ENCODE measurements at regions not wholly inside any gene's neighbourhood (a gene's known extent, or its start where the extent isn't known, plus 50 kb on each side); places are given as distances from the start of the nearest gene placed in this dataset.

DNA sequence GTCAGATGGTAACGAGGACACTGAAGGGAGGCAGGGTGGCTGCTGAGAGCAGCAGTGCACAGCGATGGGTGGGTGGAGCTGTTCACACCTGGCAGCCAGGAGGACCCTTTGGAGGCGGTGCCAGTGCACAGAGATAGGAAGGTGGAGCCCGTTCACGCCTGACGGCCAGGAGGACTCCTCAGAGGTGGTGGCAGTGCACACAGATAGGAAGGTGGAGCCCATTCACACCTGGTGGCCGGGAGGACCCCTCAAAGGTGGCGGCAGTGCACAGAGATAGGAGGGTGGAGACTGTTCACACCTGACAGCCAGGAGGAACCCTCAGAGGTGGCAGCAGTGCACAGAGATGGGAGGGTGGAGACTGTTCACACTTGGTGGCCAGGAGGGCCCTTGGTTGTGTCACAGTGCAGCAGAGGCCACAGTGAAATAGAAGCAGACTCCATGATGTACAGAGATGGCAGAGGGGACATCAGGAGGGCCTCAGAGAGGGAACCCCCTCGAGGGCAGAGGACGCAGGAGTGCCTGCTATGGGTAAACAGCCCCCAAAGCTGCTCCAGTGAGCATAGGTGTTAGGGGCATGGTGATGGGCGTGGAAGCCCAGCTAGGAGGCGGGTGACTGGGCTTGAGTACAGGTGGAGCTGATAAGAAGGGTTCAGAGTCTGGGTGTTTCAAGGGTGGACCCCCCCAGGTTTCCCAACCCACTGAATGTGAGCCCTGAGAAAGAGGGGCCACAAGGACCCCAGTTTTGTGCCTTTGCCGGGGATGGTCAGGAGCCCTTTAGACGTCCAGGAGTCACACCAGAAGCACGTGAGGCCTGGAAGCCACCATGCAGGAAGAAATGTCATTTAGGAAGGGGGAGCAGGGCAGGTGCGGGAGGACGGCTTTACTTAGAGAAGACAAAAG, 566.7 kb downstream of the BRD1 start:
- TF ChIP-seq CTCF (IDR thresholded peaks at IDR 0.05; ENCODE audit: borderline replicate concordance, insufficient read depth, low read depth, low read length): no peak
- H3K4me3 ChIP-seq (ENCODE audit: low read depth, low read length): no peak overlapping the region

DNA sequence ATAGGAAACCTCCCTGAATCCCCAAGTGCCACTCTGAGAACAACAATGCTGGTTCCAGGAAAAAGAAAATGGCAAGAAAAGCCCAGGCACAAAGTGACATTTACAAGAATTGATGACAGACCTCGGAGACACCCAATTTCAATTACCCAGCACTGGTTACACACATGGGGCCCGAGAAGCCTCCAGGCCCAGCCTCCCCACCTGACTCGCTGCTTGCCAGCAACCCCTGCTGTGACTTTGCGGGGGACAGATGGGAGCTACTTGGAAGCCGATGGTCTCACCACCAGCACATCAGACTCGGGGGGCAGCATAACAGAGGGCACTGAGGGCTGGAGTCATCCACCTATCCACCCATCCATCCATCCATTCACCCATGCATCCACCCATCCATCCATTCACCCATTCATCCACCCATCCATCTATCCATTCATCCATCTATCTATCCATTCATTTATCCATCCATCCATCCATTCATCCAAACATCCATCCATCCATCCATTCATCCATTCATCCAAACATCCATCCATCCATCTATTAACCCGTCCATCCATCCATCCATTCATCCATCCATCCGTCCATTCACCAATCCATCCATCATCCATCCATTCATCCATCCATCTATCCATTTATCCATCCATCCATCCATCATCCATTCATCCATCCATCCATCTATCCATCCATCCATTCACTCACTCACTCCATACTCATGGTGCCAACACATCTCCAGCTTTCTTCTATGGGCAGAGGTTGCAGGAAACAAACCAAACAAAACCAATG, 567.6 kb downstream of the BRD1 start:
- TF ChIP-seq CTCF (IDR thresholded peaks at IDR 0.05; ENCODE audit: borderline replicate concordance, insufficient read depth, low read depth, low read length): no peak
- H3K4me3 ChIP-seq (ENCODE audit: low read depth, low read length): no peak overlapping the region

DNA sequence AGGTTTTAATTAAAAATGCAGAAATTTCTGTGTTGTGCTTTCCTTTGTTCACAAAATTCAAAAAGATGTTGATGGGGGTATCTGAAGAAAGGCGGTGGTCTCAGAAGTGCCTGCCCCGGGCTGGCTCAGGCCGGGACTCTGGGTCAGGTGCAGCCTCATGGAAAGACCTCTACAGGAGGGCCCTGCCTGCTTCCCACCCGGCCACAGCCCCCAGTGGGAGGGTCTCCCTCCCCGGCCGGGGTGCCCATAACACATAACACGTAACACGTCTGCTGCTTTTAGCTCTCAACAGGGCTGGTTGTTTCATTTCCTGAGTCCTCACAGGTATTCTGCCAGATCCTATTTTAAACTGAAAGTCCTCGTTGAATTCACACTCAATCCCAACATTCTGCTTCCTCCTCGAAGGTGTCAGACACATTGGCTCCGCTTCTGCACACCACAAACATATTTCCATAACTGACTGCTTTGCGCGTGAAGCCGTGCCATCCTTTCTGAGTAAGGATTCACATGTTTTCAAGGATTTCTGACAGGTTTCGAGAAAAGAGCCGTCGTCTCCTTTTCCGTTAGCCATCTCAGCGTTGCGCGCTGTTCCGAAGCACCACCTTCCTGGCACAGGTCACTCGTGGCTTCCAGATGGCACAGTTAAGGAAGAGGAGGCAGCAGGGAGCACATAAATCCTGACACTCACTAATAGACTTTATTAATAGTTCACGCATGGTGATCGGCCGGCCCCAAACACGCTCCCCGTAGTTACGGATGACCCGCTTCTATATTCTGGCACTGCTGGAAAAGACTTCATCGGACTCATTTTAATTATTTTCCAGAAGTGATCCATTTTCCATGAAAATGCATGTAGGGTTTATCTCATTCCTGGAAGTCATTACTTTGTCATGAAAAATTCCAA, 569.3 kb downstream of the BRD1 start:
- TF ChIP-seq CTCF (IDR thresholded peaks at IDR 0.05; ENCODE audit: borderline replicate concordance, insufficient read depth, low read depth, low read length): no peak
- H3K4me3 ChIP-seq (ENCODE audit: low read depth, low read length): no peak overlapping the region

DNA sequence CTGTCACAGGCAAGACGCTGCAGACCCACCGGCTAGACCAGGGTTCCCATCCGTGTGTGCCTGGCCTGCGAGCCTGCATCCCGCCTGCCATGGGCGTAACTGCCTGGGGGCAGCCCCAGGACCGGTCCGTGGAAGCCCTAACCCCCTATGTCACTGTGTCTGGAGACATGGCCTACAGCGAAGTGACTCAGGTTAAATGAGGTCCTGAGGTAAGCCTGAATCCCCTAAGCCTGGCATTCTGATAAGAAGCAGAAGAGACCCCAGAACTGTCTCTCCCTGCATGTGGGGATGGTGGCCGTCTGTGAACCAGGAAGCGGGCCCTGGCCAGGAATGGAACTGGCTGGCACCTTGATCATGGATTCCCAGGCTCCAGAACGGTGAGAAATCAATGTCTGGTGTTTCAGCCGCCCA, 570.1 kb downstream of the BRD1 start:
- no peak overlapping the region for H3K4me3 ChIP-seq (ENCODE audit: low read depth, low read length)
- TF ChIP-seq CTCF (IDR thresholded peaks at IDR 0.05; ENCODE audit: borderline replicate concordance, insufficient read depth, low read depth, low read length): no peak

GRCh38 chr22:49255741-49256318, 571.8 kb downstream of the BRD1 start:
- no peak for TF ChIP-seq CTCF (IDR thresholded peaks at IDR 0.05; ENCODE audit: borderline replicate concordance, insufficient read depth, low read depth, low read length)
- H3K4me3 ChIP-seq (ENCODE audit: low read depth, low read length): no peak overlapping the region

GRCh38 chr22:49255154-49255553, 572.5 kb downstream of the BRD1 start:
- TF ChIP-seq CTCF (IDR thresholded peaks at IDR 0.05; ENCODE audit: borderline replicate concordance, insufficient read depth, low read depth, low read length): no peak
- H3K4me3 ChIP-seq (ENCODE audit: low read depth, low read length): no peak overlapping the region
